NCI-H69 (cell line): ENCODE measurements at regions not wholly inside any gene's neighbourhood (a gene's known extent, or its start where the extent isn't known, plus 50 kb on each side); places are given as distances from the start of the nearest gene placed in this dataset.
"Not testable (repeated sequence)": the region's sequence is repeated elsewhere in the genome, so short reads cannot be mapped to it uniquely, and the experiment has no call there.

Experiments used
- DNase-seq: peaks from one replicate; lab custom pipeline; 2025; lab: John Stamatoyannopoulos, UW

DNA sequence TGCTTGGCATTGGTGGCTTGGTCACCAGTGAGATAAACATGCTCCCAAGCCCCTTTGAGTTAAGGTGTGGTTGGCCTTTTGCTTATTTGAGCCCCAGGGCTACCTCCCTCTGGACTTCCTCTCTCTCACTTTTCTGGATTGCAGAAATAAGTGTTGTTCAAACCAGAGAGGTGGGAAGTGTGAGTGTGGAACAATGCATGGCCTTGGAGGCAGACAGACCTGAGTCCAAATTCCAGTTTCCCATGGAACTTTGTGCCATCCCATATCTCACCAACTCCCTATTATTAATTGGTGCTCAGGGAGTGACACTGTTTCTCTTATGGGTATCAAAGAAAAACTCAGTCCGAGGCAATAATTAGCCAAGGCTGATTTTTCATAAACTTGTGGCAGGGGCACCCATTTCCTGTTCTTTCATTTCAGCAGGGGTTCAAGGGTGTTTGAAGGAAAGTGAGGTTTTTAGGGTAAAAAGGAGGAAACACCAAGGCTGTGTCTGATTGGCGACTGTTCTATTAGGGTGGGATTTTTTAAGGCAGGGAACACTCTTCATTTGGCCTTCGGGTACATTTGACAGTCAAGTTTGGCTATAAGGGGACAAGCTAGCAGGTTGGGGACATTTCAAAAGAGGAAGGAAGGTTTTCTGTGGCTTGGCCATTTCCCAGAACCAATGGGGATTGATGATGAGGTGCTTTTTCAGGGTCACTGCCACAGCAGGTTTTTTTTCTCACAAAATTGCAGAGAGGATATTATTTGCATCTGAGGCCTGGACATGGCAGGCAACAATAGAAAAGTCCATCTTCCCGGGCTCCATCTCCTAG lies 148.8 kb upstream of the NPY start:
- DNase-seq, result no peak

DNA sequence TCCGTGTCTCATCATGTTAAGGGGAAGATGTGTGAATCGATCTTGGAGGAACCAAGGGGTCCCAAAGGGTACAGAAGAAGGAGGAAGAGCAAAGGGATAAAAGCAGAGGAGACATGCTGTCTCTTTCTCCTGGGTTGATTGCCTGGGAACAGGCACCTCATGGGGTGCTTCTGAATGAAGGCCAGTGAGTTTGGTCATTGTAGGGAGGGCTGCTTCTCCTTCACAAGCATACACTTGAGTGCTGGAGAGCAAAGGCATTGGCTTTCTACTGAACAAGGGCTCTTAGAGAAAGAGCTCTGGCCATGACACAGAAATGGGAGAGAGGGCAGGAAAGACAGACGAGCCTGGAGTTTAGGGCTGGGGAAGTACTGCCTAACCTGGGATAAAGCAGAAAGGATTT lies 146.7 kb upstream of the NPY start:
- DNase-seq, result no peak

DNA sequence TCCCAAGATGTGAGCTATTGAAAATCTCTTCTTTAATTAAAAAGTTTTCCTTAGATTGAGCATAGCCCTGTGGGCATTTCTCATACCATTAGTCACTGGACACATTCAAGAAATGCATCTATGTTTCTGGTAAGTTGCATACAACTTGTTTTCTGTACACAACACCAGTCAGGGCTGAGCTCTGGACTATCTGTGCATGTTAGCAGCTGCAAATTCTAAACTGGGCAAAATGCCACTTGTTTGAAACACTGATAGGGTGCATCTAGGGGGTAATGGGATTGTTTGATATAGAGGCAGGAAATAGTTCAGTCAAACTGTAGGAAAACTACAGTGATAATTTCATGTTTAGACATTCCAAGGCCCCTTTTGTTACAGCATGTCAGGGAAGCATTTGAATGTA lies 145.6 kb upstream of the NPY start:
- peak; percentile 43 for DNase-seq

DNA sequence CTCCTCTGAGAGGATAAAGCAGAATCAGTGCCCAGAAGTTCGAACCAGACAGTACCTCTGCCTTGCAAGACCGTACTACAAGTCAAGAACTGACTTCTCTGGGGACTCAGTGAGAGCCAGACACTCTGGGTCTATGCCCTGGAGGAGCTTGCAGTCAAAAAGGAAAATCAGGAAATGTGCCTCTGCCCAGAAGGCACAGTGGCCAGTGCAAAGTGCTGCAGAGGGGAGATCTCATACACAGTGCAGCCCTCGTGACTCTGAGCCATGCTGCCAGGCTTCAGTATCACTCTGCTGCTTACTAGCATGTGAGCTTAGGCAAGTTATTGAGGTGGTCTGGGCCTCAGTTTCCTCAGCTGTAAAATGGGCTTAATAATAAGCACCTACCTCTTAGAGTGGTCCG lies 144.0 kb upstream of the NPY start:
- no peak for DNase-seq

DNA sequence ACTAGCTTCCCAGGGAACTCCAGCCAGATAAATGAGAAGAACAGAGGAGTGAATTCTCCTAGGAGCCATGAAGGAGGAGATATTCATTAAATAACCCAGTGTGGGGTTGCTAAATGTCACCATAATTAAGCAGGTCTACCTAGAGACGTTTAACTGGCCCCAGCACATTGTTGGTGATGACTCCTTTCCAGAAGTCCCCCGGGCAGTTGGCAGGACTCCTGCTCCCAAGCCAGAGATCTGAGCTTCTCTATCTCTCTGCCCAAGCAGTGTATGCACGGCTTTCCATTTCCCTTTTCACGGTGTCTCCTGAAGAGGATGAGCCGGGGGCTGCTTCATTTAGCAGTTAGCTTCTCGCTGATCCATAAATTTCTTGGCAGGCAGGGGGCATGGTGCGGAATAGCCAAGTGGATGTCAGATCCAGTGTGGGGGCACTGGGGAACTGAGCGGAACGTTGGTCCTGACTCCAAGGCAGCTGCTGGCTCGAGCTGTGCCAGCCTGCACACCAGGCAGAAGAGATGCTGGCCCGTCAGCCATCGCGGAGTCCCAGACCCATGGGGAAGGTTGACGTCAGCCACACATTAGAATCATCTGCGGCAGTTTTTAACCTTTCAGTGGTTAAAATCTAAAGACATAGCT lies 142.0 kb upstream of the NPY start:
- peak; percentile 64 for DNase-seq

DNA sequence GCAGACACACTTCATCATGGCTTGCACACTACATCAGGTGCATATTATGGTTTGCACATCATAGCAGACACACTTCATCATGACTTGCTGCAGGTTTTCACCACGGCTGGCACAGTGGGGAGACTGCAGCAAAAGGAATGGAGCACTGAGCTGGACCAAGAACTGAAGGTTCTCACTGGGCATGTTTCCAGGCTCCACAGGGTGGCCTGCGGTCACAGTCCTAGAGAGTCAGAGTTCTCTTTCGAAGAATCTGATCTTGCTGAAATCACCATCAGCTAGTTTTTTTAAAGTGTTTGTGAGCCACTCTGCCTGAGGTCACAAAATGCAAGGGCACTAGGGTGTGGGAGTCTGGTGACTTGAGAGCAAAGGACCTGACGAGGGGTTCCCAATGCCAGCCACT lies 140.4 kb upstream of the NPY start:
- DNase-seq, result no peak

DNA sequence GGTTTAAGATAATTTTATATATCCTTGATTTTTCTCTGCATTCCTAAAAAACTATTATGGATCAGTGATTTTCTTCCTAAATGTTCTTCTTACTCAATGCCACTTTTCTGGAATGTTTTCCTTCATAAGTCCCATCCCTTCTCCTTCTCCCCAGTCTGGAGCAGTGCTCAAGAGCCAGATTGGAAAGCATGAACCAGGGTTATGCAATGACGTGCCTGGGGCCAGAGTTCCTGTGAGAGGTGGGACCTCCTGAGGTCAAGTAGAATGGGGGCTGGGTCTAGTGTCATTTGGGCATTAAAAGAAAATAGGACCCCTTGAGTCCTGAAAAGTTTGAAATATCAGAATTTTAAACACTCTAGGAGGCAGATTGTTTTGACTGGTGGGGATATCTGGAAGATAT lies 132.0 kb upstream of the NPY start:
- DNase-seq, result no peak

DNA sequence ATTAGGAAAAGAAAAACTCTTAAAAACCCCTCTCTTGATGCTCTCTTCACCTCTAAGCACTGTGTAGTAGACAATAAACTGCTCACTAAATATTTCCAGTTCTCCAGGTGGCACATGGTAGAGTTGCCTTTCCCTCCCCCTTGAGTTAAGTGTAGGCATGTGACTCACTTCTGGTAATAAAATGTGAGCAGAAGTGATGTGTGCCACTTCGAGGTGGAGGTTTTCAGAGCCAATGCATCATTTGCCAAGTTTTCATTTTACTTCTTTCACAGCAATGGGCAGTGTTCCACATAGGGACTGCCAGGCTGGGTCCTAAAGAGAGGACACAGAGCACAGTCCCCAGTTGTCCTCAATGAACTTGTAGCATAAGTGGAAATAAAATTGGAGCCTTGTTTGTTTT lies 131.6 kb upstream of the NPY start:
- peak; percentile 60 for DNase-seq

DNA sequence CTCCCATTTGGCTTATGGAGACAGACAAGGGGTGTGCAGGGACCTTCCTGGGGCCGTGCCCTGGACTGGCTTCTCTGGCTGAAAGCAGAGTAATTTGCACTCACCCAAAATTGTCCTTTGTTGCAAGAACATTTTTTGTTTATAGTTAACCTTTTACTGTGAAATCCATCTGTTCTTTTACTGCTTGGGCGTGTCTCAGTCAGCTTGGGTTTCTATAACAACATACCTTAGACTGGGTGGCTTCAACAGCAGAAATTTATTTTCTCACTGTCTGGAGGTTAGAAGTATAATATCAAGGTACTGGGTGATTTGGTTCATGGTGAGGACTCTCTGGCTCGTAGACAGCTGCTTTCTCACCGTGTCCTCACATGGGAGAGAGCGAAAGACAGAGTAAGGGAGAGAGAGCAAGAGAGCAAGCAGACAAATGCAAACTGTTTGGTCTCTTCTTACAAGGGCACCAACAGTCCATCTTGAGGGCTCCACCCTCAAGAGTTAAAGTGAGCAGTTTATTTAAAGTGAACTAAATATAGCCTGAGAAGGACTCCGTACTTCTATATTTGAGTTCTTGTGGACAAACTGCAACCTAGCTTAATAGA lies 131.0 kb upstream of the NPY start:
- peak; percentile 89 for DNase-seq

DNA sequence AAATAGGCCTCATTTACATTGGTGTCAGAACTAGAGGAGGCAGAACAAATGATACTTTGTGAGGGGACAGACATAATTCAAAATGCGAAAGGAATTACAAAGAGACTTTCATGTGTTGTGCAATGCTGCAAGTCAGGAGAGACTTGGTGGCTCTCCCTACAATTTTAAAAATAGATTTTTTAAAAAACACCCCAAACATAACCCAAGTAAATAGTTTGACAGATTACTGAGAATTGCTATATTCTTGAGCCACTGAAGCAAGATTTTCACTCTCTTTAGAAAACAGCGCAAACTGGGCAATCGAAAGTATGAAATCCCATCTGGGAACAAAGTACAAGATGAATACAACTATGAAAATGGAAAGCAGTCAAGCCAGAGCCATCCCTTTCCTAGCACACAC lies 126.3 kb upstream of the NPY start:
- DNase-seq, result no peak

DNA sequence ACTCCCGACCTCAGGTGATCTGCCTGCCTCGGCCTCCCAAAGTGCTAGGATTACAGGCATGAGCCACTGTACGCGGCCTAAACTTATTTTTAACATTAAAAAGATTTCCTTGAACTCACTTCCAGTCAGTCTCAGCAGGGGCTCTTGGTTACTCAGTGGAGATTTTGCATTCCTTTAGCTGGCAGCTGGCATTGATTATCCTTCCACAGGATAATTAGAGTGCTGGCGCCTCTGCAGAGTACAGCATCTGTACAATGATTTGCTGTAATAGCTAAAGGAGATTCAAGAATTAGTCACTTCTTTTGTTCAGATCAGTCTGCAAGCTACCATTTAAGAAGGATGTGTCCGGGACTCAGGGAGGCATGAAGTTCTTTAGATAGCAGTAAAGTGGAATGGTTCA lies 125.0 kb upstream of the NPY start:
- peak; percentile 76 for DNase-seq

DNA sequence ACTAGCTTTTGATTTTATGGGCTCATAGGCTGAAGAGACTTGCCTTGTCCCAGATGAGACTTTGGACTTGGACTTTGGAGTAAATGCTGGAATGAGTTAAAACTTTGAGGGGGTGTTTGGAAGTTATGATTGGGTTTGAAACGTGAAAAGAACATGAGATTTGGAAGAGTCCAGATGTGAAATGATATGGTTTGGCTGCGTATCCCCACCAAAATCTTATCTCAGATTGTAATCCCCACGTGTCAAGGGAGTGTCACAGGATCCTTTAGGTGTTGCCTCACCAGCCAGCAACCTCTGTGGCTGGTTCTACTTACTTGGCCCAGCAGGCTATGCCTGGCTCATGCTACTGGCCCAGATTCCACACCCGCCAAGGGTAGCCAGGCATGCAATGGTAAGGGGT lies 119.6 kb upstream of the NPY start:
- DNase-seq, result no peak

DNA sequence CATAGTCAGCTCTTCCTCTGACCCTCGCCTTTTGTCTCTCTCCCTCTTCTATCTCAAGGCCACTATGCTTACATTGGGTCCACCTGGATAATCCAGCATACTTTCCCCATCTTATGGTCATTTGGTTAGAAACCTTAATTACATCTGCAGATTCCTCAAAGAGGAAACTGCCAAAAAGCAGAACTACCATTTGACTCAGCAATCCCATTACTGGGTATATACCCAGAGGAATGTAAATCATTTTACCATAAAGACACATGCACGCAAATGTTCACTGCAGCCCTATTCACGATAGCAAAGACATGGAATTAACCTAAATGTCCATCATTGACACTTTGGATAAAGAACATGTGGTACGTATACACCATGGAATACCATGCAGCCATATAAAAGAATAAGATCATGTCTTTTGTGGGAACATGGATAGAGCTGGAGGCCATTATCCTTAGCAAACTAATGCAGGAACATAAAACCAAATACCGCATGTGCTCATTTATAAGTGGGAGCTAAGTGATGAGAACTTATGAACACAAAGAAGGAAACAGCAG lies 114.8 kb upstream of the NPY start:
- no peak for DNase-seq

DNA sequence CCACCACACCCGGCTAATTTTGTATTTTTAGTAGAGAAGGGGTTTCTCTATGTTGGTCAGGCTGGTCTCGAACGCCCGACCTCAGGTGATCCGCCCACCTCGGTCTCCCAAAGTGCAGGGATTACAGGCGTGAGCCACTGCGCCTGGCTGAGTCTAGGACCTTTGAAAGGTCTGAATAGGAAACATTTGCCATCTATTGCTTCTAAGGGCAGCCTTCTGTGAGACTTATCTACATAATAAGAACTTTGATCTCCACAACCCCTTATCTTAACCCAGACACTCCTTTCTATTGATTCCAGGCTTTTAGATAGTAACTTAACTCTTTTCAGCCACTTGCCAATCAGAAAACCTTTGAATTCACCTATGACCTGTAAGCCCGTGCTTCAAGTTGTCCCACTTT lies 112.0 kb upstream of the NPY start:
- DNase-seq, result not testable (repeated sequence)

DNA sequence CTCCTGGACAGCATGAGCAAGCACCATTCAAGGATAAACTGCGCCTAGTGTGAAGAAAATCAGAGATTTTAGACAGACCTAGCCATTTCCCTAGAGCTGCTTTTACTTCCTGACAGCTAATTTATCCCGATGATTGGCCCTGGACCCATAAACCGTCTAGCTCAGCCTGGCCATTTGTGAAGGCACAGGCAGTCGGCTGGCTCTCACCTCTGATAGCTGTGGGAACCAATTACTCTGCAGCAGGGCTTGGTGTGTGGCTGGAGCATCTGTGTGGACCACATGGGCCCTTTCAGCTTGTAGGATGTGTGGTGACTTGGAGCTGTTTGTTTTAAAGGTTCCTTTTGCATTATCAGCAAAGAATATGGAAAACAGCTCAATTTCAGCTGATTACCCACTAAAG lies 111.1 kb upstream of the NPY start:
- peak; percentile 37 for DNase-seq

DNA sequence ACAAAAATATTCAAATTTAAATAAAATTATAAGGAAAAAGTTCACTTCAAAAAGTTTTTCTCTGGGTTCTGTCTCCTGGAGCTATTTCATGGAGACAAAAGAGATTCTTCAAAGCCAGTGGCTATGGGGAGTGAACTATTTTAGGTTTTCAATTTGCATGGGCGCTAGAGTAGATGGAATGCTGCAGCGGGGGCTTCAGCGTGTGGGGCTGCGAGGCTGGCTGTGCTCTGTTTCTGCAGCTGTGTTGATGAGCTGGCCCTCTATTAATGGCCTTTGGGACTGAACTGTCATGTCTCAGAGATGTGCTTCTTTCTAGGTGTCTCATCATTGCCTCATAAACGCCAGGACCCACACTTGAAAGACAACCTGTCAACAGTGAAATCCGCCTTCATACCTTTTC lies 108.4 kb upstream of the NPY start:
- DNase-seq, result no peak

DNA sequence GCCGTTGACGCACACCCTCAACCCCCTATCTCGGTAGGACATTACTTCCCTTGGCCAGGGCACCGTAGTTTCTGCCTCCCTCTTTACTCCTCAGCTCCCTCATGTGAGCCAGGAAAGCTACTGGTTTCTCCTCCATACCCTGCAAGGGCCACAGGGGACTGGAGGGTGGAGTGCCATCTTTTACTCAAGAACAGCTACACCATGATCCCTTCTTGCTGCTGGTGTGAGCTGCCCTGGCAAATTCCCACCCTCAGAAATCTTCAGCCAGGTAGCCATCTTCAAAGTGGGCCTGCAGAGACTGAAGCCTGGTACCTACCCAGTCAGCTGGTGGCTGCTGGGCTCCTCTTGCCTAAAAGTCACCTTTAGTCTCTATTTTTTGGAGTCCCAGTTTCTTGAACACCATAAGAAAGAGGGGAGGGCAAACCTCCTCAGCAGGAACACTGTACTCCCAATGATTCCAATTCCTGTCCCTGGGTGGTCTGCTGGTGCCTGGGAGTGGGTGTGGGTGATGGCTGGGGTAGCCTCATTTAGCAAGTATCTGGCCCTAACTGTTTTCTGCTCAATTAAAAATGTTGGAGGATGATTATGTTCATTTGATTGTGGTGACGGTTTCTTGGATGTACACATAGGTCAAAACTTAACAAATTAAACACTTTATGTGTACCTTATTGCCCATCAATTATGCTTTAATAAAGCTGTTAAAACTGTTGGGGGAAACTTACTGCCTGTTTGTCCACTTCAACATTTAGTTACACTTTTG lies 105.0 kb upstream of the NPY start:
- no peak for DNase-seq

DNA sequence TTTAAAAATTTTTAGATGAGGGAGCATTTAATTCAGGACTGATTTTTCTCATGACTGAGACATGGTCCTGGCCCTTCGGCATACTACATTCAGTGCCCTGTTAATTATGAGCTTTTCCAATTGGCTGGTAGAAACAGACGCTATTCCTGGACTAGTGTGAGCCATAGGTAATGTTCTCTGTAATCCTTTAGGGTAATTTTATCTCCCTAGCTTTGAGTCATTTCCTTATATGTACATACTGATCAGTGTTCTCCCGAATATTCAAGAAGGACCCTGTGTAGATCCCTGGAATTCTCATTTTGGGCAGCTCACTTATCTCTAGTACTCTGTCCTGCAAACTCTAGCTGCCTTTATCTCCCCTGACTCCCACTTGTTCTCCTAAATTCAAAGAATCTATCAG lies 92.6 kb upstream of the NPY start:
- DNase-seq, result no peak

DNA sequence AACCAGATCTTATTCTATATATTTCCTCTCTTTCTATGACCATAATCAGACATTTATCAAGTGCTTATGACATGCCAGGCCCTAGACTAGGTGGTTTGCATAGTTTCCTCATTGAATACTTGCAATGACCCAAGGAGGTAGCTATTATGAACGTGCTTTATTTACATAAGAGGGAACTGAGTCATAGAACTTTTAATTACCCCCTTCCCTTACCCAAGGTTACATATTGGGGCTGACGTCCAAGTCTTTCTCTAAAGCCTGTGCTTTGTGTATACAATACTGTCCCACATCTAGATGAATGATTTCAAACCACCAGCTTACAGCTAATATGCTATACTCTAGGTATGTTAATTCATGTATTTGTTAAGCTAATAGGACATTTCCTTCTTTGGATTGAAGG lies 91.9 kb upstream of the NPY start:
- peak; percentile 76 for DNase-seq

DNA sequence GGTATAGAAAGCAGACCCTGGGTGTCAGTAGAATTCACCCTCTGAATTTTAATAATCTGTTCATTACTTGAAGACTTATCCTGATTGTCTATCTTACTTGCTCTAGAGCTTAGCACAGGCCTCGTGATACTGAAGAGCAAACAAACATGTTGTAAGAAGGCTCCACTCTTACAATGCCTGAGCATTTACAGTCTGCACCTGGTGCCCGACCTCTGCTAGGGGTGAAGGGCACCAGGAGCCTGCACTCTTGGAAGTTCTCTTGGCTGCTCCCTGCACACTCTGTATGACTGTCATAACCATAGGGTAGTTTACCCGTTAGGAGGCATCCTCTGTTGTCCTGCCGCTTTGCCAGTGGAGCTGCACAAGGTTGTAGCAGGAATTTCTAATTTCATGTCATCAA lies 91.3 kb upstream of the NPY start:
- peak; percentile 29 for DNase-seq

DNA sequence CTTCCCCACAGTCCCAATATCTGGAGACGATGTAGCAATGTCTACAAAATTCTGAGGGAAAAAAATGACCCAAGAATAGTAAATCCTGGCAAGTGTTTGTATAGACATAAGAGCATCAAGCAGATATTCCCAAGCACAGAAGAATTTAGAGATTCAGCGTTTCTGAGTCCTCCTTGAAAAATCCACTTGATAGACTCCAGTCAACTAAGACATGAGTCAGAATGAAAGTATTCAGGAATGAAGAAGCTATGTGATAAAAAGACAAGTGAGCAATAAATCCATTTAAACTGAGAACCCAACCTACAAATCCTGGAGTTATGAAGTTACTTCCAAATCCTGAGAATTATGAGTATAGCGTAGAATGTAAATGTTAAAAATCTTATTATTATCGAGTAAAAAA lies 86.1 kb upstream of the NPY start:
- no peak for DNase-seq

DNA sequence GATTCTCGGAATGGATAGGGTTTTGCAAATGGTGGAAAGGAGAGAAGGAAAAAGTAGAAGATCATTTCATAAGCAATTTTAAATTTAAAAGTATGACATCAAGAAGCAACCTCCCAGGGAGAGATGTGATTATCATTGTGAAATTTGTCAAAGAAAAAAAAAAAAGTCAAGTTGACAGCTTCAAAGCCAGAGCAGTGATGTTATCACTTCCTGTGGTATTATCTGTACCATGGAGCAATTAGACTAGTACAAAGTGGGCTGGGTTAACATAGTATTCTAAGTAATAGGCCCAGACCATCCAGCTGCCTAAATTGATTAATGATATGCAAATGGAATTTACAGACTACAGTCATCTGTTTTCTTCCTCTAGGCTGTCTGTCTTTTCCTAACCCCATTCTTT lies 84.0 kb upstream of the NPY start:
- peak; percentile 11 for DNase-seq
